ENCODE measurements at regions not wholly inside any gene's neighbourhood (a gene's known extent, or its start where the extent isn't known, plus 50 kb on each side); places are given as distances from the start of the nearest gene placed in this dataset.
"Not testable (repeated sequence)": the region's sequence is repeated elsewhere in the genome, so short reads cannot be mapped to it uniquely, and the experiment has no call there.

GRCh38 chr16:88237314-88237713, 145.4 kb upstream of the ZNF469 start:
- H3K79me2 ChIP-seq (ENCODE audit: control insufficient read depth, insufficient read depth, low read length); H3K4me2 ChIP-seq (ENCODE audit: insufficient read depth, low read length); FAIRE-seq; H3K4me3 ChIP-seq (replicated peaks in 1 of 3; ENCODE audit: insufficient read depth in 1 of 3, low read depth in 1 of 3, low read length in 3 of 3); H3K27me3 ChIP-seq (ENCODE audit: control insufficient read depth in 2 of 2, insufficient read depth in 2 of 2, low read length in 2 of 2); BruUV-seq (replicated peaks); dilution Hi-C loops (cut with MboI; ENCODE audit: extremely low pct_ligation_motif_present, low sequenced_read_pairs); intact Hi-C loops (cut with micrococcal nuclease); DNase-seq (ENCODE audit: low read depth, low spot score); POLR2A ChIA-PET; H3K9me1 ChIP-seq (replicated peaks; ENCODE audit: control insufficient read depth, extremely low read depth, insufficient read depth, low read length); H3K9ac ChIP-seq (replicated peaks; ENCODE audit: extremely low read depth, insufficient read depth, low read length); H2AFZ ChIP-seq (ENCODE audit: low read depth, low read length); H3K36me3 ChIP-seq (ENCODE audit: control insufficient read depth in 2 of 2, extremely low read depth in 1 of 2, insufficient read depth in 2 of 2, low read length in 2 of 2); H4K20me1 ChIP-seq (replicated peaks; ENCODE audit: control insufficient read depth, extremely low read depth, insufficient read depth, low read length); H3K9me3 ChIP-seq (replicated peaks; ENCODE audit: control insufficient read depth, insufficient read depth, low read length); CTCF ChIA-PET: not testable (repeated sequence)
- Histone ChIP-seq H3K27ac (ENCODE audit: insufficient read depth, low read depth, low read length) (peak overlapping the region; percentile 88), H3K4me1 (ENCODE audit: control insufficient read depth, extremely low read depth, insufficient read depth, low read length) (peaks cover 39% of the 10 kb centered on the region)

GRCh38 chr16:88237761-88238415, 144.9 kb upstream of the ZNF469 start:
- H3K4me3 ChIP-seq (replicated peaks in 1 of 3; ENCODE audit: insufficient read depth in 1 of 3, low read depth in 1 of 3, low read length in 3 of 3); H3K36me3 ChIP-seq (ENCODE audit: control insufficient read depth in 2 of 2, extremely low read depth in 1 of 2, insufficient read depth in 2 of 2, low read length in 2 of 2); POLR2A ChIA-PET; H3K9ac ChIP-seq (replicated peaks; ENCODE audit: extremely low read depth, insufficient read depth, low read length); H3K9me1 ChIP-seq (replicated peaks; ENCODE audit: control insufficient read depth, extremely low read depth, insufficient read depth, low read length); H3K9me3 ChIP-seq (replicated peaks; ENCODE audit: control insufficient read depth, insufficient read depth, low read length); dilution Hi-C loops (cut with MboI; ENCODE audit: extremely low pct_ligation_motif_present, low sequenced_read_pairs); H3K27me3 ChIP-seq (ENCODE audit: control insufficient read depth in 2 of 2, insufficient read depth in 2 of 2, low read length in 2 of 2); intact Hi-C loops (cut with micrococcal nuclease); H4K20me1 ChIP-seq (replicated peaks; ENCODE audit: control insufficient read depth, extremely low read depth, insufficient read depth, low read length); H3K79me2 ChIP-seq (ENCODE audit: control insufficient read depth, insufficient read depth, low read length); CTCF ChIA-PET; BruUV-seq (replicated peaks); H2AFZ ChIP-seq (ENCODE audit: low read depth, low read length): not testable (repeated sequence)
- Histone ChIP-seq H3K4me1 (ENCODE audit: control insufficient read depth, extremely low read depth, insufficient read depth, low read length) (peaks cover 44% of the 10 kb centered on the region), H3K27ac (ENCODE audit: insufficient read depth, low read depth, low read length) (peak overlapping the region; percentile 88), H3K4me2 (ENCODE audit: insufficient read depth, low read length) (peak overlapping the region; percentile 8)
- peak; percentile 55 for FAIRE-seq
- peak; percentile 47 for DNase-seq (ENCODE audit: low read depth, low spot score)
